ENCODE measurements at regions not wholly inside any gene's neighbourhood (a gene's known extent, or its start where the extent isn't known, plus 50 kb on each side); places are given as distances from the start of the nearest gene placed in this dataset.
"Not testable (repeated sequence)": the region's sequence is repeated elsewhere in the genome, so short reads cannot be mapped to it uniquely, and the experiment has no call there.

- no peak for DNase-seq (ENCODE audit: low spot score)
Measured at GRCh38 chr3:153032891-153033290, 129.1 kb upstream of the RAP2B start.

GRCh38 chr3:153036846-153037245 lies 125.2 kb upstream of the RAP2B start:
- DNase-seq (ENCODE audit: low spot score), result no peak

- DNase-seq (ENCODE audit: low spot score), result no peak
Measured at GRCh38 chr3:153038367-153038766, 123.7 kb upstream of the RAP2B start.

GRCh38 chr3:153038779-153039178 lies 123.2 kb upstream of the RAP2B start:
- DNase-seq (ENCODE audit: low spot score), result no peak

- no peak for DNase-seq (ENCODE audit: low spot score)
Measured at GRCh38 chr3:153041181-153041580, 120.8 kb upstream of the RAP2B start.

- DNase-seq (ENCODE audit: low spot score), result peak; percentile 6
Measured at GRCh38 chr3:153042088-153042487, 119.9 kb upstream of the RAP2B start.

GRCh38 chr3:153043729-153044328 lies 118.2 kb upstream of the RAP2B start:
- DNase-seq (ENCODE audit: low spot score), result no peak

GRCh38 chr3:153045150-153045549 lies 116.9 kb upstream of the RAP2B start:
- no peak for DNase-seq (ENCODE audit: low spot score)

- no peak for DNase-seq (ENCODE audit: low spot score)
Measured at GRCh38 chr3:153050978-153051377, 111.0 kb upstream of the RAP2B start.

GRCh38 chr3:153051427-153052095 lies 110.5 kb upstream of the RAP2B start:
- DNase-seq (ENCODE audit: low spot score), result no peak

GRCh38 chr3:153052096-153052460 lies 109.9 kb upstream of the RAP2B start:
- DNase-seq (ENCODE audit: low spot score), result no peak

GRCh38 chr3:153055217-153055616 lies 106.8 kb upstream of the RAP2B start:
- no peak for DNase-seq (ENCODE audit: low spot score)

GRCh38 chr3:153055779-153056178 lies 106.2 kb upstream of the RAP2B start:
- no peak for DNase-seq (ENCODE audit: low spot score)

GRCh38 chr3:153058031-153058688 lies 103.9 kb upstream of the RAP2B start:
- DNase-seq (ENCODE audit: low spot score), result not testable (repeated sequence)

GRCh38 chr3:153060346-153060745 lies 101.7 kb upstream of the RAP2B start:
- DNase-seq (ENCODE audit: low spot score), result no peak

GRCh38 chr3:153061938-153062528 lies 100.0 kb upstream of the RAP2B start:
- DNase-seq (ENCODE audit: low spot score), result no peak

- DNase-seq (ENCODE audit: low spot score), result no peak
Measured at GRCh38 chr3:153063337-153063736, 98.7 kb upstream of the RAP2B start.

GRCh38 chr3:153066983-153067382 lies 95.0 kb upstream of the RAP2B start:
- no peak for DNase-seq (ENCODE audit: low spot score)

- no peak for DNase-seq (ENCODE audit: low spot score)
Measured at GRCh38 chr3:153069598-153070510, 92.2 kb upstream of the RAP2B start.

GRCh38 chr3:153070511-153070868 lies 91.5 kb upstream of the RAP2B start:
- no peak for DNase-seq (ENCODE audit: low spot score)

- no peak for DNase-seq (ENCODE audit: low spot score)
Measured at GRCh38 chr3:153072382-153072781, 89.6 kb upstream of the RAP2B start.

GRCh38 chr3:153072856-153073255 lies 89.2 kb upstream of the RAP2B start:
- no peak for DNase-seq (ENCODE audit: low spot score)

All from activated CD4-positive, alpha-beta T cell treated with anti-CD3 and anti-CD28 coated beads, Interleukin-2, Interleukin-4, amounts not matched to agents 100 ng/mL and 50 ng/mL, durations not matched to agents 16 hours and 8 hours (primary cell).